B cell (primary cell): ENCODE measurements at regions not wholly inside any gene's neighbourhood (a gene's known extent, or its start where the extent isn't known, plus 50 kb on each side); places are given as distances from the start of the nearest gene placed in this dataset.

Experiments used
- EZH2 ChIP-seq: IDR thresholded peaks from 2 replicates; pipeline ENCODE4 v1.6.1; 2012; ENCODE audit warnings: borderline replicate concordance, low read depth, mild to moderate bottlenecking, moderate library complexity, low read length; ENCODE audit not compliant: insufficient read depth, poor library complexity, severe bottlenecking
- TF ChIP-seq, protein P1 (sequence below): fragments of 200-600 bp; IDR thresholded peaks from one replicate; pipeline ENCODE4 v1.8.0; 2022; ENCODE audit warnings: antibody characterized with exemption, mild to moderate bottlenecking

DNA sequence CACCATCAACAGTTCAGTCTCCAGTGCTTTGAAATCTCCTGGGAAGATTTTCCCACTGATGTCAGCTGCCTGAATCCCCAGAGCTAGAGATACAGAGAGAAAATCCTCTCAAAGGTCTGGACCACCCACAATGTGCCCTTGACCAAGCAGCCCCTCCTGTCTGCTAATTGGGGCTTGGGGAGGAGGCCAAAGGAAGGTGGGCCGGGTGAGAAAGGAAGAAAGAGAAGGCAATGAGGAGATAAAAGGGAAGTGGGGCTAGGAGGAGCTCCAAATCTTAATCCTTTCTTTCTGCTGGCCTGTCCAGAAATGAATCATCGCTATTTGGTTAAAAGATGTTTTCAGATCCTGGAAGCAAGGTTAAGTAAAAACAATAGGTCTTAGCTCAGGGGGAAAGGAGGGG lies 322.9 kb downstream of the BCL11B start:
- TF ChIP-seq, protein P1, sequence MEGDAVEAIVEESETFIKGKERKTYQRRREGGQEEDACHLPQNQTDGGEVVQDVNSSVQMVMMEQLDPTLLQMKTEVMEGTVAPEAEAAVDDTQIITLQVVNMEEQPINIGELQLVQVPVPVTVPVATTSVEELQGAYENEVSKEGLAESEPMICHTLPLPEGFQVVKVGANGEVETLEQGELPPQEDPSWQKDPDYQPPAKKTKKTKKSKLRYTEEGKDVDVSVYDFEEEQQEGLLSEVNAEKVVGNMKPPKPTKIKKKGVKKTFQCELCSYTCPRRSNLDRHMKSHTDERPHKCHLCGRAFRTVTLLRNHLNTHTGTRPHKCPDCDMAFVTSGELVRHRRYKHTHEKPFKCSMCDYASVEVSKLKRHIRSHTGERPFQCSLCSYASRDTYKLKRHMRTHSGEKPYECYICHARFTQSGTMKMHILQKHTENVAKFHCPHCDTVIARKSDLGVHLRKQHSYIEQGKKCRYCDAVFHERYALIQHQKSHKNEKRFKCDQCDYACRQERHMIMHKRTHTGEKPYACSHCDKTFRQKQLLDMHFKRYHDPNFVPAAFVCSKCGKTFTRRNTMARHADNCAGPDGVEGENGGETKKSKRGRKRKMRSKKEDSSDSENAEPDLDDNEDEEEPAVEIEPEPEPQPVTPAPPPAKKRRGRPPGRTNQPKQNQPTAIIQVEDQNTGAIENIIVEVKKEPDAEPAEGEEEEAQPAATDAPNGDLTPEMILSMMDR: no peak
- TF ChIP-seq EZH2: no peak
